ENCODE measurements at regions not wholly inside any gene's neighbourhood (a gene's known extent, or its start where the extent isn't known, plus 50 kb on each side); places are given as distances from the start of the nearest gene placed in this dataset.
"Not testable (repeated sequence)": the region's sequence is repeated elsewhere in the genome, so short reads cannot be mapped to it uniquely, and the experiment has no call there.

DNA sequence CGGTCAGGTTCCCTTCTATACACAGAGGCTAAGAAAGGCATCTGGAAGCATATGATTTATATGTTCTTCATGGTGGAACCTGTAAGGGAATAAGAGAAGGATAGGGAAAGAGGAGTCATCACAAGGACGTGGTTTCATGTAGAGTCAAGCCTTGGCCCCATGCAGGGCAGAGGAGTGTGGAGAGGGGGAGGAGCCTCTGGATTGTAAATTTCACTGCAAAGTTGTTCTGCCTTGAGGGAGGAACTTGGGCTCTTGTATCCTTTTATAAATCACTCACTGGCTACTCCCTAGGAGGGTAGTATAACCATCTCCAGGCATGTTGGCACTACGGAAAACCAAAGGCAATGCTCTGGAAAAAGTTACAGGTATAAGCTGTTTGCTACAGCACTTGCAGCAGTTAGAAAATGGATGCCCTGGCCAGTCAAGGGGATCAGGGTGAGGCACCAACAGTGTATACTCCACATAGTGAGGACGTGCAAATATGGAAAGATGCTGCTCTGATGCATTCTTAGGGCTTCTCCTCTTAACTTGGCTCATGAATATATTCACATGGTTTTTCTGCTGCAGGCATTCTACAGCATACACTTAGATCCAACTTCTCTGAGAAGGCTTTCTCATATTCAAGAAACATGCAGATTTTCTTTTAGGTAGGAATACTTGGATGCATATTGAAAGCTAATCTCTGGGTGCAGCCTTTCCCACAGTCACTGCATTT lies 60.3 kb upstream of the ZNF81 start:
- no peaks in the 10 kb centered on the region for H4K20me1 ChIP-seq (ENCODE audit: insufficient read depth)
- no peaks in the 10 kb centered on the region for H3K27me3 ChIP-seq (ENCODE audit: insufficient read depth, low read depth)
- no peaks in the 10 kb centered on the region for H3K4me1 ChIP-seq (ENCODE audit: low read depth, poor library complexity, severe bottlenecking)

DNA sequence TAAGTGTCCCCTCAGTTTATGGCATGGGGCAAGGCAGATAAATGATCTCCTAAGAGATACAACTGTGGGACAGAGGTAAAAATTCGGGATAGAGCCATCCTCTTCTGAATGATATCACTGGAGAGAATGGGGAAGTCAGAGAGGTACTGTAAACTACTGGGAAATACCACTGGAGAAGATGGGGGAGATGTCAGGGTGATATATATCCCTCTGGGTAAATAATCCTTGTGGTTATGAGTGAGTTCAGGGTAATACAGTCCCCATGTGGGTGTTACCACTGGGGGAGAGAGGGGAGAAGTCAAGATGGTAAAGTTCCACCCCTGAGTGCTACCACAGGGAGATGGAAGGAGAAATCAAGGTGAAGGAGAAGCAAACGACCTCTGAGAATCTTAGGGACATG lies 63.9 kb upstream of the ZNF81 start:
- H3K27me3 ChIP-seq (ENCODE audit: insufficient read depth, low read depth) = no peaks in the 10 kb centered on the region
- H2AFZ ChIP-seq (ENCODE audit: low read depth) = no peak overlapping the region
- no peak for TF ChIP-seq CTCF (conservative IDR thresholded peaks at IDR 0.05; ENCODE audit: low read depth, low read length)
- H3K36me3 ChIP-seq (ENCODE audit: insufficient read depth) = no peaks in the 10 kb centered on the region
- no peaks in the 10 kb centered on the region for H4K20me1 ChIP-seq (ENCODE audit: insufficient read depth)
- H3K79me2 ChIP-seq (ENCODE audit: insufficient read depth, low read depth) = no peaks in the 10 kb centered on the region
- H3K4me2 ChIP-seq = no peak overlapping the region
- no peaks in the 10 kb centered on the region for H3K4me1 ChIP-seq (ENCODE audit: low read depth, poor library complexity, severe bottlenecking)
- H3K27ac ChIP-seq = no peak overlapping the region
- no peak overlapping the region for H3K4me3 ChIP-seq (IDR thresholded peaks at IDR 0.05; ENCODE audit: insufficient read depth, low read depth, low read length)
- H3K9ac ChIP-seq = no peak overlapping the region

More for the DNA sequence above, 60.3 kb upstream of the ZNF81 start:
- Histone ChIP-seq H3K79me2 (ENCODE audit: insufficient read depth, low read depth) (no peaks in the 10 kb centered on the region), H3K9ac (no peak overlapping the region), H2AFZ (ENCODE audit: low read depth) (no peak overlapping the region), H3K4me2 (no peak overlapping the region), H3K27ac (no peak overlapping the region), H3K4me3 (IDR thresholded peaks at IDR 0.05; ENCODE audit: insufficient read depth, low read depth, low read length) (no peak overlapping the region), H3K36me3 (ENCODE audit: insufficient read depth) (no peaks in the 10 kb centered on the region)
- no peak for TF ChIP-seq CTCF (conservative IDR thresholded peaks at IDR 0.05; ENCODE audit: low read depth, low read length)

GRCh38 chrX:47771473-47771872 lies 65.2 kb upstream of the ZNF81 start:
- no peak overlapping the region for H3K4me2 ChIP-seq
- H3K36me3 ChIP-seq (ENCODE audit: insufficient read depth) = no peaks in the 10 kb centered on the region
- H3K9ac ChIP-seq = no peak overlapping the region
- no peaks in the 10 kb centered on the region for H3K79me2 ChIP-seq (ENCODE audit: insufficient read depth, low read depth)
- no peak overlapping the region for H3K4me3 ChIP-seq (IDR thresholded peaks at IDR 0.05; ENCODE audit: insufficient read depth, low read depth, low read length)
- TF ChIP-seq CTCF (conservative IDR thresholded peaks at IDR 0.05; ENCODE audit: low read depth, low read length) = no peak
- H3K4me1 ChIP-seq (ENCODE audit: low read depth, poor library complexity, severe bottlenecking) = no peaks in the 10 kb centered on the region
- H2AFZ ChIP-seq (ENCODE audit: low read depth) = no peak overlapping the region
- H3K27ac ChIP-seq = no peak overlapping the region
- H4K20me1 ChIP-seq (ENCODE audit: insufficient read depth) = no peaks in the 10 kb centered on the region
- H3K27me3 ChIP-seq (ENCODE audit: insufficient read depth, low read depth) = no peaks in the 10 kb centered on the region

DNA sequence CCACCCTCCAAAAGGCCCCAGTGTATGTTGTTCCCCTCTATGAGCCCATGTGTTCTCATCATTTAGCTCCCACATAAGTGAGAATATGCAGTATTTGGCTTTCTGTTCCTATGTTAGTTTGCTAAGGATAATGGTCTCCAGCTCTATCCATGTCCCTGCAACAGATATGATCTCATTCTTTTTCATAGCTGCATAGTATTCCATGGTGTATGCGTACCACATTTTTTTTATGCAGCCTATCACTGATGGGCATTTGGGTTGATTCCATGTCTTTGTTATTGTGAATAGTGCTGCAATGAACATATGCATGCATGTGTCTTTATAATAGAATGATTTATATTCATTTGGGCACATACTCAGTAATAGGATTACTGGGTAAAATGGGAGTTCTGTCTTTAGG lies 73.9 kb upstream of the ZNF81 start:
- H2AFZ ChIP-seq (ENCODE audit: low read depth); H3K27ac ChIP-seq; H3K9ac ChIP-seq; H3K4me2 ChIP-seq; H3K79me2 ChIP-seq (ENCODE audit: insufficient read depth, low read depth); H3K27me3 ChIP-seq (ENCODE audit: insufficient read depth, low read depth); H3K36me3 ChIP-seq (ENCODE audit: insufficient read depth); H3K4me1 ChIP-seq (ENCODE audit: low read depth, poor library complexity, severe bottlenecking); H4K20me1 ChIP-seq (ENCODE audit: insufficient read depth); H3K4me3 ChIP-seq (IDR thresholded peaks at IDR 0.05; ENCODE audit: insufficient read depth, low read depth, low read length): not testable (repeated sequence)

DNA sequence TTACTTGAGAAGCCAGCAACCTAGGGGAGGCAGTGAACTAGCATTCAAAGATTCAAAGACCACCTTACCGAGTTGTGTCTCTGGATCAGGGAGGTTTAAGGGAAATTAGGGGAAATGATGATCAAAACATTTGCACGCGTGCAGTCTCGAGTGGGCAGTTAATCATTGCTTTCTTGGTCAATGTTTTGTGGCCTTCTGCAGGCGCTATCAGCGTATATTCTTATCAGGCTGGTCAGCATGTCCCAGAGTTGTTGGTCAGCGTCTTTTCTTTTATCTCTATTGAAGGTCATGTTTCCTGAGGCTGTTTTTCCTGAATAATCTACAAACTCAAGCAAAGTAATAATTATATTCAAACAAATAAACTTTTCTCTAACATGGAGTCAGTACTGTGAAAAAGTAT lies 84.0 kb upstream of the ZNF81 start:
- no peak overlapping the region for H3K4me2 ChIP-seq
- H3K4me3 ChIP-seq (IDR thresholded peaks at IDR 0.05; ENCODE audit: insufficient read depth, low read depth, low read length) = no peak overlapping the region
- H3K27me3 ChIP-seq (ENCODE audit: insufficient read depth, low read depth) = no peaks in the 10 kb centered on the region
- H3K9ac ChIP-seq = no peak overlapping the region
- no peak for TF ChIP-seq CTCF (conservative IDR thresholded peaks at IDR 0.05; ENCODE audit: low read depth, low read length)
- no peaks in the 10 kb centered on the region for H4K20me1 ChIP-seq (ENCODE audit: insufficient read depth)
- no peaks in the 10 kb centered on the region for H3K36me3 ChIP-seq (ENCODE audit: insufficient read depth)
- H2AFZ ChIP-seq (ENCODE audit: low read depth) = no peak overlapping the region
- H3K4me1 ChIP-seq (ENCODE audit: low read depth, poor library complexity, severe bottlenecking) = no peaks in the 10 kb centered on the region
- H3K27ac ChIP-seq = no peak overlapping the region
- H3K79me2 ChIP-seq (ENCODE audit: insufficient read depth, low read depth) = no peaks in the 10 kb centered on the region
